IMR-90 (cell line): ENCODE measurements at regions not wholly inside any gene's neighbourhood (a gene's known extent, or its start where the extent isn't known, plus 50 kb on each side); places are given as distances from the start of the nearest gene placed in this dataset.

Experiments
- CTCF ChIP-seq: conservative IDR thresholded peaks from 2 replicates; pipeline ENCODE4 v1.5.1; 2012; ENCODE audit warnings: mild to moderate bottlenecking, low read depth, low read length, improper control_type of control experiment
- POLR2A ChIP-seq: IDR thresholded peaks from 2 replicates; pipeline ENCODE4 v1.6.1; 2012; ENCODE audit warnings: mild to moderate bottlenecking, low read depth, low read length
- RAD21 ChIP-seq: IDR thresholded peaks from 2 replicates; pipeline ENCODE4 v1.6.1; 2012; ENCODE audit warnings: low read length, improper control_type of control experiment
- RFX5 ChIP-seq: IDR thresholded peaks from 2 replicates; pipeline ENCODE4 v1.8.0; 2012; ENCODE audit warnings: low read depth, mild to moderate bottlenecking, low read length, moderate library complexity
- SMC3 ChIP-seq: fragments of 150-350 bp; IDR thresholded peaks from 2 replicates; pipeline ENCODE4 v1.6.1; 2016; ENCODE audit warnings: low read depth, mild to moderate bottlenecking, antibody characterized with exemption, low read length, moderate library complexity
- USF2 ChIP-seq: fragments of 150-350 bp; IDR thresholded peaks from 2 replicates; pipeline ENCODE4 v1.6.1; 2017; ENCODE audit warnings: mild to moderate bottlenecking, antibody characterized with exemption, low read length, low read depth

GRCh38 chr12:30858471-30858870 is 68.1 kb upstream of the TSPAN11 start:
- no peak for TF ChIP-seq CTCF
- TF ChIP-seq POLR2A = no peak
- no peak for TF ChIP-seq RFX5
- TF ChIP-seq RAD21 = no peak
- TF ChIP-seq SMC3 = no peak
- TF ChIP-seq USF2 = no peak
